NCI-H345 (cell line): ENCODE measurements at regions not wholly inside any gene's neighbourhood (a gene's known extent, or its start where the extent isn't known, plus 50 kb on each side); places are given as distances from the start of the nearest gene placed in this dataset.

ENCODE experiments used
- DNase-seq: peaks from one replicate; lab custom pipeline; 2025; lab: John Stamatoyannopoulos, UW

- DNase-seq: no peak
Observed at GRCh38 chr1:162921311-162921710, 60.3 kb upstream of the CCDC190 start.

GRCh38 chr1:162919034-162919433 lies 58.1 kb upstream of the CCDC190 start:
- DNase-seq: no peak

DNA sequence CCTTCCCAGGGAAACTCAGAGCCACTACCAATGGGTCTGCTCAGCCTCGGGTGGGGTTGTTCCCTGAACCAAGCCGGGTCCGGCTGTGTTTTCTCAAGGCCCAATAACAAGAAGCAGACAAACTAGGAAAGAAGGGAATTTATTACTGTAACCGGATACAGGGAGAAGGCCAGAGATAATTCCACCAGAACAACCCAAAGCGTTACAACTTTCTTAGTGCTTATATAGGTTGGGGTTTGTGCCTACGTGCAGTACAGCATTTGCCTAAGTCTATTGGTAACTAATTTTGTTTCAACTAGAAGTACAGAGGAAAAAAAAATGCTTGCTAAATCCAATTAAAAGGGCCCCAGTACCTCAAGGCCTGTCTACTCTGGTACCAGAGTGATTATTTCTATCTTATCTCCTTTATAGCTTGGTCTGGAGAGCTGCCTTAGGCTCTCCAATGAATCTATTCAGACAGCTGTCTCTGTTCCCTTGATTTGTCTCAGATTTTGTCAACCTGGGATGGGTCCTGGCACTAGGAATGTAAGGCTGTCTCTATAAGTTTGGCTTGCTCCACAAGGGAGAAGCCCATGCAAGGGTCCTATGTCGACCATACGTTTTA lies 57.3 kb upstream of the CCDC190 start:
- DNase-seq: no peak

- no peak for DNase-seq
Observed at GRCh38 chr1:162916821-162917613, 56.0 kb upstream of the CCDC190 start.

DNA sequence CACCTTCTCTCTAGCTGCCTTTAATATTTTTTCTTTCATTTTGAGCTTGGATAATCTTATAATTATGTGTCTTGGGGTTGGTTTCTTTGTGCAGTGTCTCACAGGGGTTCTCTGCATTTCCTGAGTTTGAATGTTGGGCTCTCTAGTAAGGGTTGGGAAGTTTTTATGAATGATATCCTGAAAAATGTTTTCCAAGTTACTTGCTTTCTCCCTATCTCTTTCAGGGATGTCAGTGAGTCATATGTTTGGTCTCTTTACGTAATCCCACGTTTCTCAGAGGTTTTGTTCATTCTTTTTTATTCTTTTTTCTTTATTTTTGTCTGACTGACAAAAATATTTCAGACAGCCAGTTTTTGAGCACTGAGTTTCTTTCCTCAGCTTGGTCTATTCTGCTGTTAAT lies 55.4 kb upstream of the CCDC190 start:
- DNase-seq: no peak

GRCh38 chr1:162914601-162915000 lies 53.6 kb upstream of the CCDC190 start:
- no peak for DNase-seq

DNA sequence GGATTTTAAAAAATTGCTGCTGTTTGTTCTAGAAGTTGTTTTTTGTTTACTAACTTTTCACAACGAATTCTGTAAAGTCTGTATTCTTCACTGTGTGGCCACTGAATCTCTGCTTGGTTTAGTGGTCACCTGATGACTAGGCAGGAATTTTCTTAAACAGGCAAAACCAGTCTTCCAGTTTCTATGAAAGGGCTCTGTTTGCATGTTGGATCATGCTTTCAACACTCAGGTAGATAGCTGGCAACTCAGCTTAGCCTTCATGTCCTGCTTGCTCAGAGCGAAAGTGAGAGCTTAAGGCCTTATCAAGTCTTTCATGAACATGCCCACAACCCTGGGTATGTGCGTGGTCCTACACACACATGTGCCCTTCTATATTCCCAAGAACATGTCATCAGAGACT lies 52.4 kb upstream of the CCDC190 start:
- no peak for DNase-seq

DNA sequence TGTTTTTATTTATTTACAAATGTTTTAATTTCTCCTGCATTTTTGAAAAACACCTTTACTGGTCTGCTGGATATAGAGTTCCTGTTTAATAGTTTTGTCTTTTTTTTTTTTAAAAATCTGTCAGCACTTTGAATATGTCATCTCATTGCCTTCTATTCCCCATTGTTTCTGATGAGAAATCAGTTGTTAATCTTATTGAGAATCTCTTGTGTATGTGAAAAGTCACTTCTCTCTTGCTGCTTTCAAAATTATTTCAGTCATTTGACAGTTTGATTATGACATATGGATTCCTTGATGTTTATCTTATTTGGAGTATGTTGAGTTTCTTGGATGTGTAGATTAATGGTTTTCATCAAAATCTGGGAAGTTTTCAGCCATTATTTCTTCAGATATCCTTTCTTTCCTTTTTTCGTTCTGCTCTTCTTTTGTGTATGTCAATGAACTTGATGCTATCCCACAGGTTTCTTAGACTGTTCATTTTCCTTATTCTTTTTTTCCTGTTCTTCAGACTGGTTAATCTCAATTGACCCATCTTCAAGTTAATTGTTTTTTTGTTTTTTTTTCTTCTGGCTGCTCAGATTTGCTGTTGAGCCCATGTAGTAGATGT lies 51.2 kb upstream of the CCDC190 start:
- no peak for DNase-seq
